Upper lobe of left lung (tissue), 6 donors: ENCODE measurements at regions not wholly inside any gene's neighbourhood (a gene's known extent, or its start where the extent isn't known, plus 50 kb on each side); places are given as distances from the start of the nearest gene placed in this dataset.
A peak's percentile ranks its signal among the peaks of the same experiment; 100 is the strongest.

Experiments
- ATAC-seq, 2 donors: fragments of 200-7000 bp; cut with Tn5 transposase; one replicate each; pipeline ENCODE4 v1.9.1; 2022; ENCODE audit warnings: mild to moderate bottlenecking in 2 of 2, moderate library complexity in 2 of 2; ENCODE audit not compliant: low FRiP score in 2 of 2
- DNase-seq, 2 donors: peaks; one replicate each; pipeline ENCODE4 v3.0.0-alpha.2; 2019 to 2020
- H3K27ac ChIP-seq, 4 donors: fragments of 200-600 bp; sonication (generic); one replicate each; pipeline ENCODE4 v1.5.1; 2016 to 2019
- H3K27me3 ChIP-seq, 4 donors: fragments of 200-600 bp; sonication (generic); one replicate each; pipeline ENCODE4 v1.5.1; 2017 to 2019
- H3K36me3 ChIP-seq, 4 donors: fragments of 200-600 bp; sonication (generic); one replicate each; pipeline ENCODE4 v1.5.1; 2016 to 2019
- H3K4me1 ChIP-seq, 4 donors: fragments of 200-600 bp; sonication (generic); one replicate each; pipeline ENCODE4 v1.5.1; 2018 to 2019
- H3K4me3 ChIP-seq, 4 donors: fragments of 200-600 bp; sonication (generic); one replicate each; pipeline ENCODE4 v1.5.1; 2017 to 2019; ENCODE audit warnings: mild to moderate bottlenecking in 2 of 4, moderate library complexity in 1 of 4
- H3K9me3 ChIP-seq, 4 donors: fragments of 200-600 bp; sonication (generic); one replicate each; pipeline ENCODE4 v1.5.1; 2018 to 2019
- EP300 ChIP-seq, 4 donors: sonication (generic); formaldehyde crosslinking; IDR thresholded peaks; one replicate each; pipeline ENCODE4 v1.5.1; 2017; ENCODE audit warnings: antibody characterized with exemption in 4 of 4, control low read depth in 2 of 4
- POLR2A ChIP-seq, 4 donors: fragments of 450-650 bp; IDR thresholded peaks; one replicate each; pipeline ENCODE4 v1.5.1; 2016 to 2017; ENCODE audit warnings: antibody characterized with exemption in 4 of 4, mild to moderate bottlenecking in 2 of 4
- POLR2AphosphoS5 ChIP-seq, 2 donors: sonication (generic); formaldehyde crosslinking; IDR thresholded peaks; one replicate each; pipeline ENCODE4 v1.5.1; 2017; ENCODE audit warnings: antibody characterized with exemption in 2 of 2
- WGBS, 2 donors: methylation state at CpG; one replicate each; pipeline ENCODE4 v1.1.5; 2017 to 2018; 5-methylcytosine and 5-hydroxymethylcytosine counted together
- TF ChIP-seq, protein P1 (sequence below), 6 experiments: fragments of 450-650 bp in 4 of 6; fragments of 200-600 bp in 2 of 6; sonication (generic) in 2 of 6; IDR thresholded peaks; one replicate each; pipeline ENCODE4 v1.5.1; 2016 to 2019; ENCODE audit warnings: antibody characterized with exemption in 6 of 6
- donor health status: DM: no; HTN: no; CAD: no; lungs with moderate emphysema.
- donor health status: DM: no; HTN: yes; CAD: no; lungs with severe emphysema.

GRCh38 chr15:29970402-29970695 is 112.4 kb upstream of the GOLGA8J start:
- ATAC-seq = no peak
- TF ChIP-seq, protein P1, sequence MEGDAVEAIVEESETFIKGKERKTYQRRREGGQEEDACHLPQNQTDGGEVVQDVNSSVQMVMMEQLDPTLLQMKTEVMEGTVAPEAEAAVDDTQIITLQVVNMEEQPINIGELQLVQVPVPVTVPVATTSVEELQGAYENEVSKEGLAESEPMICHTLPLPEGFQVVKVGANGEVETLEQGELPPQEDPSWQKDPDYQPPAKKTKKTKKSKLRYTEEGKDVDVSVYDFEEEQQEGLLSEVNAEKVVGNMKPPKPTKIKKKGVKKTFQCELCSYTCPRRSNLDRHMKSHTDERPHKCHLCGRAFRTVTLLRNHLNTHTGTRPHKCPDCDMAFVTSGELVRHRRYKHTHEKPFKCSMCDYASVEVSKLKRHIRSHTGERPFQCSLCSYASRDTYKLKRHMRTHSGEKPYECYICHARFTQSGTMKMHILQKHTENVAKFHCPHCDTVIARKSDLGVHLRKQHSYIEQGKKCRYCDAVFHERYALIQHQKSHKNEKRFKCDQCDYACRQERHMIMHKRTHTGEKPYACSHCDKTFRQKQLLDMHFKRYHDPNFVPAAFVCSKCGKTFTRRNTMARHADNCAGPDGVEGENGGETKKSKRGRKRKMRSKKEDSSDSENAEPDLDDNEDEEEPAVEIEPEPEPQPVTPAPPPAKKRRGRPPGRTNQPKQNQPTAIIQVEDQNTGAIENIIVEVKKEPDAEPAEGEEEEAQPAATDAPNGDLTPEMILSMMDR (IDR thresholded peaks at IDR 0.05) = no peak
- TF ChIP-seq EP300 (IDR thresholded peaks at IDR 0.05) (no peak), POLR2AphosphoS5 (IDR thresholded peaks at IDR 0.05) (no peak), POLR2A (IDR thresholded peaks at IDR 0.05) (no peak)

GRCh38 chr15:29969562-29970401 is 113.0 kb upstream of the GOLGA8J start:
- peaks cover 0 to 6% (median 4%) of the 10 kb centered on the region in 4 donors for H3K4me1 ChIP-seq
- no peak for TF ChIP-seq POLR2A (IDR thresholded peaks at IDR 0.05)
- TF ChIP-seq, protein P1 (IDR thresholded peaks at IDR 0.05) = no peak
- no peak for TF ChIP-seq EP300 (IDR thresholded peaks at IDR 0.05)
- no peak for TF ChIP-seq POLR2AphosphoS5 (IDR thresholded peaks at IDR 0.05)
- H3K27me3 ChIP-seq = peaks cover 0 to 4% (median 0%) of the 10 kb centered on the region in 4 donors
- H3K36me3 ChIP-seq = no peaks in the 10 kb centered on the region
- H3K27ac ChIP-seq = no peak overlapping the region
- no peaks in the 10 kb centered on the region for H3K9me3 ChIP-seq
- no peak overlapping the region for H3K4me3 ChIP-seq
- no peak for DNase-seq
- ATAC-seq = no peak
- 88 to 95% methylated on average over 10 of the region's 10 CpGs for WGBS, 2 donors

More at GRCh38 chr15:29970402-29970695, 112.4 kb upstream of the GOLGA8J start:
- Histone ChIP-seq H3K27ac (no peak overlapping the region), H3K27me3 (peaks cover 0 to 4% (median 0%) of the 10 kb centered on the region in 4 donors), H3K9me3 (no peaks in the 10 kb centered on the region), H3K4me1 (peaks cover 0 to 6% (median 4%) of the 10 kb centered on the region in 4 donors), H3K4me3 (no peak overlapping the region), H3K36me3 (no peaks in the 10 kb centered on the region)
- no peak for DNase-seq
- 29 to 54% methylated on average over 1 of the region's 1 CpG for WGBS, 2 donors

- WGBS, 2 donors = 29 to 48% methylated on average over 26 to 40 of the region's 69 CpGs
- TF ChIP-seq EP300 (IDR thresholded peaks at IDR 0.05) = no peak
- DNase-seq = no peak
Measured at GRCh38 chr15:29968895-29969561, 113.7 kb upstream of the GOLGA8J start.

GRCh38 chr15:29968099-29968894 is 114.5 kb upstream of the GOLGA8J start:
- H3K9me3 ChIP-seq = no peaks in the 10 kb centered on the region
- DNase-seq (peak in 1 of 2 donors; percentile 87), ATAC-seq (peak in 1 of 2 donors; percentile 42)
- no peaks in the 10 kb centered on the region for H3K36me3 ChIP-seq
- peak overlapping the region; percentile 49 to 57 (median 50) for H3K4me3 ChIP-seq
- WGBS, 2 donors = 12 to 30% methylated on average over 10 to 32 of the region's 91 CpGs
- H3K27ac ChIP-seq = no peak overlapping the region
- H3K4me1 ChIP-seq = peaks cover 0 to 6% (median 4%) of the 10 kb centered on the region in 4 donors
- no peak for TF ChIP-seq POLR2A (IDR thresholded peaks at IDR 0.05)
- peaks cover 0 to 4% (median 0%) of the 10 kb centered on the region in 4 donors for H3K27me3 ChIP-seq

More at GRCh38 chr15:29968895-29969561, 113.7 kb upstream of the GOLGA8J start:
- H3K27me3 ChIP-seq = peaks cover 0 to 4% (median 0%) of the 10 kb centered on the region in 4 donors
- peak overlapping the region in 3 of 4 donors; percentile 49 to 57 (median 51) for H3K4me3 ChIP-seq
- no peaks in the 10 kb centered on the region for H3K36me3 ChIP-seq
- H3K4me1 ChIP-seq = peaks cover 0 to 6% (median 4%) of the 10 kb centered on the region in 4 donors
- no peak for ATAC-seq
- no peaks in the 10 kb centered on the region for H3K9me3 ChIP-seq
- no peak overlapping the region for H3K27ac ChIP-seq

DNA sequence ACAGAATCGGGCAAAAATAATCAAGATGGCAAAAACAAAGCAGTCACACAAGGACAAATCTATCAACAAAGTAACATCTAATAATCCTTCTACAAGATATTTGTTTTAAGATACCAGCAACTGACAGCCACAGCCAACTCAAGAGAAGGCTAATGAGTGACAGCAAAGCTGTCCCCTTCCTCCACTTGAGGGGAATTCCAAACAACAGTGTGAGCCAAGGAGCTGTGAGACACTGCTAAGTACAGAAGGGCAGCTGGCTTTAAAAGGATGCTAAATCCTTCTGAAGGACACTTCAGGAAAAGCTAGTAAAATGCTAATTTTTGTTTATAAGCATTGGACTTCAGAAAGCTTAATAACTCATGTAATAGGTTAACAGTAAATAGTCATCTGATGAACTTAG is 120.3 kb upstream of the GOLGA8J start:
- H3K27ac ChIP-seq = no peak overlapping the region
- H3K36me3 ChIP-seq = no peaks in the 10 kb centered on the region
- TF ChIP-seq POLR2AphosphoS5 (IDR thresholded peaks at IDR 0.05) (no peak), EP300 (IDR thresholded peaks at IDR 0.05) (no peak), POLR2A (IDR thresholded peaks at IDR 0.05) (no peak)
- TF ChIP-seq, protein P1 (IDR thresholded peaks at IDR 0.05) = no peak
- H3K4me1 ChIP-seq = no peaks in the 10 kb centered on the region
- no peaks in the 10 kb centered on the region for H3K27me3 ChIP-seq
- ATAC-seq (no peak), DNase-seq (no peak)
- 46 to 75% methylated on average over 1 of the region's 1 CpG for WGBS, 2 donors
- H3K4me3 ChIP-seq = no peak overlapping the region
- H3K9me3 ChIP-seq = no peaks in the 10 kb centered on the region
